OCI-LY7 (cell line): ENCODE measurements at regions not wholly inside any gene's neighbourhood (a gene's known extent, or its start where the extent isn't known, plus 50 kb on each side); places are given as distances from the start of the nearest gene placed in this dataset.

Experiments
- BruUV-seq: library from RNA; stranded (reverse); fragments of 400-500 nt; replicated peaks from 2 replicates; lab custom pipeline; 2021; lab: Mats Ljungman, UMichigan
- CTCF ChIA-PET: fragments of 300-600 bp; sonication (Branson Sonifier 250); formaldehyde crosslinking; loops from one replicate; lab custom pipeline; 2022; ENCODE audit warnings: antibody characterized with exemption; ENCODE audit not compliant: unreplicated experiment; lab: Charles Lee
- POLR2A ChIA-PET: fragments of 300-600 bp; sonication (Branson Sonifier 250); formaldehyde crosslinking; loops from one replicate; lab custom pipeline; 2022; ENCODE audit warnings: antibody characterized with exemption; lab: Charles Lee
- DNase-seq: peaks from one replicate; pipeline ENCODE4 v3.0.0-alpha.2; 2015; ENCODE audit warnings: low spot score
- H2AFZ ChIP-seq: fragments of 200-600 bp; sonication (generic), shearing (Covaris generic); 2 replicates; pipeline ENCODE4 v1.6.1; 2014; ENCODE audit warnings: mild to moderate bottlenecking, antibody characterized with exemption, low read length, moderate library complexity
- H3K27ac ChIP-seq: fragments of 200-600 bp; sonication (generic); 2 replicates; pipeline ENCODE4 v1.5.1; 2014; ENCODE audit warnings: mixed run types, low read depth, mild to moderate bottlenecking, moderate library complexity, low read length, inconsistent platforms; ENCODE audit not compliant: poor library complexity, severe bottlenecking
- H3K36me3 ChIP-seq: fragments of 200-600 bp; sonication (generic); 2 replicates; pipeline ENCODE4 v1.6.1; 2014; ENCODE audit warnings: mild to moderate bottlenecking, antibody characterized with exemption, low read length, moderate library complexity, mixed read lengths; ENCODE audit not compliant: insufficient read depth
- H3K4me1 ChIP-seq: fragments of 200-600 bp; sonication (generic); 2 replicates; pipeline ENCODE4 v1.5.1; 2014; ENCODE audit warnings: mild to moderate bottlenecking, low read length; ENCODE audit not compliant: insufficient read depth, poor library complexity, severe bottlenecking
- H3K4me2 ChIP-seq: fragments of 200-600 bp; sonication (generic); 2 replicates; pipeline ENCODE4 v1.6.1; 2014; ENCODE audit warnings: mild to moderate bottlenecking, low read length
- H3K4me3 ChIP-seq: fragments of 200-600 bp; sonication (generic); 2 replicates; pipeline ENCODE4 v1.5.1; 2014; ENCODE audit warnings: mild to moderate bottlenecking, low read depth, low read length; ENCODE audit not compliant: poor library complexity, severe bottlenecking
- H3K79me2 ChIP-seq: fragments of 200-600 bp; sonication (generic); 2 replicates; pipeline ENCODE4 v1.6.1; 2016; ENCODE audit warnings: low read depth, mild to moderate bottlenecking, low read length, moderate library complexity, mixed read lengths; ENCODE audit not compliant: insufficient read depth
- H3K9me2 ChIP-seq: fragments of 200-600 bp; sonication (generic); 2 replicates; pipeline ENCODE4 v1.6.1; 2016; ENCODE audit warnings: mild to moderate bottlenecking, low read length, mixed read lengths; ENCODE audit not compliant: insufficient read depth
- H3K9me3 ChIP-seq: fragments of 200-600 bp; sonication (generic); 2 replicates; pipeline ENCODE4 v1.6.1; 2014; ENCODE audit warnings: mild to moderate bottlenecking, mixed run types, low read length, mixed read lengths
- H4K20me1 ChIP-seq: fragments of 200-600 bp; sonication (generic); 2 replicates; pipeline ENCODE4 v1.6.1; 2014; ENCODE audit warnings: mild to moderate bottlenecking, antibody characterized with exemption, low read length, moderate library complexity, mixed read lengths; ENCODE audit not compliant: insufficient read depth
- CTCF ChIP-seq: fragments of 200-600 bp; sonication (generic); conservative IDR thresholded peaks from 2 replicates; pipeline ENCODE4 v1.5.1; 2014; ENCODE audit warnings: mild to moderate bottlenecking, antibody characterized with exemption, low read length, moderate library complexity, mixed read lengths
- EZH2phosphoT487 ChIP-seq: fragments of 200-600 bp; sonication (generic); IDR thresholded peaks from 2 replicates; pipeline ENCODE4 v1.6.1; 2018; ENCODE audit warnings: low read depth, borderline replicate concordance, mild to moderate bottlenecking, mixed run types, antibody characterized with exemption, low read length, moderate library complexity, mixed read lengths
- intact Hi-C: fragments of 100-400 bp; cut with micrococcal nuclease; formaldehyde crosslinking; loops from one replicate; pipeline ENCODE4 v1.10.0; 2022; ENCODE audit not compliant: unreplicated experiment

GRCh38 chr10:118844731-118845521 is 90.2 kb upstream of the CACUL1 start:
- ChIA-PET CTCF (no interaction called here), POLR2A (interaction anchor here (1.0 kb wide), 1 partner anchor 192 kb away, joined by 7 read pairs; no protein-coding TSS in a partner anchor)
- H3K4me3 ChIP-seq: no peak overlapping the region
- no peaks in the 10 kb centered on the region for H3K4me1 ChIP-seq
- no peak overlapping the region for H3K27ac ChIP-seq
- intact Hi-C loops: no loop called here
- no peaks in the 10 kb centered on the region for H3K9me2 ChIP-seq
- no peaks in the 10 kb centered on the region for H3K36me3 ChIP-seq
- no peaks in the 10 kb centered on the region for H4K20me1 ChIP-seq
- DNase-seq: no peak
- no TSS peak for BruUV-seq
- H2AFZ ChIP-seq: no peak overlapping the region
- H3K4me2 ChIP-seq: no peak overlapping the region
- H3K79me2 ChIP-seq: no peaks in the 10 kb centered on the region
- no peaks in the 10 kb centered on the region for H3K9me3 ChIP-seq
- TF ChIP-seq EZH2phosphoT487 (no peak), CTCF (no peak)

- no peak for DNase-seq
- ChIA-PET POLR2A (no interaction called here), CTCF (no interaction called here)
- no peaks in the 10 kb centered on the region for H3K9me3 ChIP-seq
- H3K36me3 ChIP-seq: no peaks in the 10 kb centered on the region
- H3K4me2 ChIP-seq: no peak overlapping the region
- no peaks in the 10 kb centered on the region for H3K4me1 ChIP-seq
- TF ChIP-seq EZH2phosphoT487 (no peak), CTCF (no peak)
- H3K4me3 ChIP-seq: no peak overlapping the region
- no peaks in the 10 kb centered on the region for H3K9me2 ChIP-seq
- H3K79me2 ChIP-seq: no peaks in the 10 kb centered on the region
- no peaks in the 10 kb centered on the region for H4K20me1 ChIP-seq
- intact Hi-C loops: no loop called here
- H3K27ac ChIP-seq: no peak overlapping the region
- H2AFZ ChIP-seq: no peak overlapping the region
- BruUV-seq: no TSS peak
Measured at GRCh38 chr10:118845776-118846175, 91.0 kb upstream of the CACUL1 start.

GRCh38 chr10:118850418-118851061 is 95.8 kb upstream of the CACUL1 start:
- no TSS peak for BruUV-seq
- ChIA-PET CTCF (no interaction called here), POLR2A (no interaction called here)
- TF ChIP-seq CTCF (peak; percentile 87), EZH2phosphoT487 (no peak)
- Histone ChIP-seq H3K4me3 (no peak overlapping the region), H2AFZ (no peak overlapping the region), H3K36me3 (no peaks in the 10 kb centered on the region), H3K9me3 (no peaks in the 10 kb centered on the region), H3K79me2 (no peaks in the 10 kb centered on the region), H3K4me2 (no peak overlapping the region), H3K27ac (no peak overlapping the region), H3K9me2 (no peaks in the 10 kb centered on the region), H3K4me1 (no peaks in the 10 kb centered on the region), H4K20me1 (no peaks in the 10 kb centered on the region)
- intact Hi-C loops: loop anchor here (1.0 kb wide), 1 partner anchor 282 kb away; no protein-coding TSS in a partner anchor
- DNase-seq: peak; percentile 66
